ENCODE measurements at regions not wholly inside any gene's neighbourhood (a gene's known extent, or its start where the extent isn't known, plus 50 kb on each side); places are given as distances from the start of the nearest gene placed in this dataset.

- Histone ChIP-seq H3K27me3 (no peaks in the 10 kb centered on the region), H3K9me2 (replicated peaks; ENCODE audit: insufficient read depth) (no peaks in the 10 kb centered on the region), H3K36me3 (replicated peaks; ENCODE audit: insufficient read depth, low read depth) (no peaks in the 10 kb centered on the region), H3K27ac (no peak overlapping the region), H4K20me1 (ENCODE audit: insufficient read depth, poor library complexity, severe bottlenecking) (no peaks in the 10 kb centered on the region), H3K79me2 (no peaks in the 10 kb centered on the region), H3K4me1 (ENCODE audit: insufficient read depth) (no peaks in the 10 kb centered on the region), H3K9me3 (ENCODE audit: low read depth) (no peaks in the 10 kb centered on the region), H2AFZ (no peak overlapping the region), H3K4me3 (no peak overlapping the region), H3K4me2 (no peak overlapping the region)
- no peak for DNase-seq (ENCODE audit: low spot score)
- 87% methylated on average over 4 of the region's 4 CpGs for WGBS (ENCODE audit: low lambda C conversion rate, missing lambda C conversion rate)
- no peak for TF ChIP-seq EZH2phosphoT487 (IDR thresholded peaks at IDR 0.05; ENCODE audit: low read depth, severe bottlenecking, unreplicated experiment)
- no peak for TF ChIP-seq EZH2 (IDR thresholded peaks at IDR 0.05; ENCODE audit: borderline replicate concordance)
- TF ChIP-seq, protein P1, sequence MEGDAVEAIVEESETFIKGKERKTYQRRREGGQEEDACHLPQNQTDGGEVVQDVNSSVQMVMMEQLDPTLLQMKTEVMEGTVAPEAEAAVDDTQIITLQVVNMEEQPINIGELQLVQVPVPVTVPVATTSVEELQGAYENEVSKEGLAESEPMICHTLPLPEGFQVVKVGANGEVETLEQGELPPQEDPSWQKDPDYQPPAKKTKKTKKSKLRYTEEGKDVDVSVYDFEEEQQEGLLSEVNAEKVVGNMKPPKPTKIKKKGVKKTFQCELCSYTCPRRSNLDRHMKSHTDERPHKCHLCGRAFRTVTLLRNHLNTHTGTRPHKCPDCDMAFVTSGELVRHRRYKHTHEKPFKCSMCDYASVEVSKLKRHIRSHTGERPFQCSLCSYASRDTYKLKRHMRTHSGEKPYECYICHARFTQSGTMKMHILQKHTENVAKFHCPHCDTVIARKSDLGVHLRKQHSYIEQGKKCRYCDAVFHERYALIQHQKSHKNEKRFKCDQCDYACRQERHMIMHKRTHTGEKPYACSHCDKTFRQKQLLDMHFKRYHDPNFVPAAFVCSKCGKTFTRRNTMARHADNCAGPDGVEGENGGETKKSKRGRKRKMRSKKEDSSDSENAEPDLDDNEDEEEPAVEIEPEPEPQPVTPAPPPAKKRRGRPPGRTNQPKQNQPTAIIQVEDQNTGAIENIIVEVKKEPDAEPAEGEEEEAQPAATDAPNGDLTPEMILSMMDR (IDR thresholded peaks at IDR 0.05; ENCODE audit: poor library complexity), result no peak
Observed at GRCh38 chr4:63464393-63464792, 944.9 kb downstream of the TECRL start.

DNA sequence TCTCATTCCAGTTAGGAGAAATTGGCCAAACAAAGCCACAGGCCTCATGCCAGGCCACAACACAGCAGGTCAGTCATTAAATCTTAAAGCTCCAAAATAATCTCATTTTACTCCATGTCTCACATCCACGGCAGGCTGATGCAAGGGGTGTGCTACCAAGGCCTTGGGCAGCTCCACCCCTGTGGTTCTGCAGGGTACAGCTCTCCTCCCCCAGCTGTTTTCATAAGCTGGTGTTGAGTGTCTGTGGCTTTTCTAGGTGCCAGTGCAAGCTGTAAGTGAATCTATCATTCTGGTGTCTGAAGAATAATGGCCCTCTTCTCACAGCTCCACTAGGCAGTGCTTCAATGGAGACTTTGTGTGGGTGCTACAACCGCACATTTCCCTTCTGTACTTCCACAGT, 949.2 kb downstream of the TECRL start:
- Histone ChIP-seq H3K9me3 (ENCODE audit: low read depth) (no peaks in the 10 kb centered on the region), H3K4me2 (no peak overlapping the region), H3K4me3 (no peak overlapping the region), H2AFZ (no peak overlapping the region), H3K36me3 (replicated peaks; ENCODE audit: insufficient read depth, low read depth) (no peaks in the 10 kb centered on the region), H3K27me3 (no peaks in the 10 kb centered on the region), H4K20me1 (ENCODE audit: insufficient read depth, poor library complexity, severe bottlenecking) (no peaks in the 10 kb centered on the region), H3K9me2 (replicated peaks; ENCODE audit: insufficient read depth) (no peaks in the 10 kb centered on the region), H3K4me1 (ENCODE audit: insufficient read depth) (no peaks in the 10 kb centered on the region), H3K27ac (no peak overlapping the region), H3K79me2 (no peaks in the 10 kb centered on the region)
- 85% methylated on average over 2 of the region's 2 CpGs for WGBS (ENCODE audit: low lambda C conversion rate, missing lambda C conversion rate)
- TF ChIP-seq, protein P1 (IDR thresholded peaks at IDR 0.05; ENCODE audit: poor library complexity), result no peak
- no peak for TF ChIP-seq EZH2phosphoT487 (IDR thresholded peaks at IDR 0.05; ENCODE audit: low read depth, severe bottlenecking, unreplicated experiment)
- no peak for TF ChIP-seq EZH2 (IDR thresholded peaks at IDR 0.05; ENCODE audit: borderline replicate concordance)
- DNase-seq (ENCODE audit: low spot score), result no peak

DNA sequence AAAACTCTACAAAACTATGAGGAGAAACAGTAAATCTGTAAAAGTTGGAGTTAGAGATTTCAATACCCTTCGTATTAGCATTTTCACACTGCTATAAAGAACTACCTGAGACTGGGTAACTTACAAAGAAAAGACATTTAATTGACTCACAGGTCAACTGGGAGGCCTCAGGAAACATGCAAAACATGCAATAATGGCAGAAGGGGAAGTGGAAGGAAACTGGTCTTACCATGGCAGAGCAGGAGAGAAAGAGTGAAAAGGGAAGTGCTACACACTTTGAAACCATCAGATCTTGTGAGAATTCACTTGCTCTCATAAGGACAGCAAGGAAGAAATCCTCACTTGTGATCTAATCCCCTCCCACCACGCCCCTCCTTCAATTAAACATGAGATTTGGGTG, 949.9 kb downstream of the TECRL start:
- WGBS (ENCODE audit: low lambda C conversion rate, missing lambda C conversion rate), result 74% methylated on average over 2 of the region's 2 CpGs
- TF ChIP-seq, protein P1 (IDR thresholded peaks at IDR 0.05; ENCODE audit: poor library complexity), result no peak
- no peak for TF ChIP-seq EZH2phosphoT487 (IDR thresholded peaks at IDR 0.05; ENCODE audit: low read depth, severe bottlenecking, unreplicated experiment)
- TF ChIP-seq EZH2 (IDR thresholded peaks at IDR 0.05; ENCODE audit: borderline replicate concordance), result no peak
- Histone ChIP-seq H3K27me3 (no peaks in the 10 kb centered on the region), H3K4me2 (no peak overlapping the region), H3K4me1 (ENCODE audit: insufficient read depth) (no peaks in the 10 kb centered on the region), H3K27ac (no peak overlapping the region), H4K20me1 (ENCODE audit: insufficient read depth, poor library complexity, severe bottlenecking) (no peaks in the 10 kb centered on the region), H3K79me2 (no peaks in the 10 kb centered on the region), H3K36me3 (replicated peaks; ENCODE audit: insufficient read depth, low read depth) (no peaks in the 10 kb centered on the region), H3K4me3 (no peak overlapping the region), H3K9me3 (ENCODE audit: low read depth) (no peaks in the 10 kb centered on the region), H3K9me2 (replicated peaks; ENCODE audit: insufficient read depth) (no peaks in the 10 kb centered on the region), H2AFZ (no peak overlapping the region)
- DNase-seq (ENCODE audit: low spot score), result no peak

GRCh38 chr4:63458010-63458409, 951.2 kb downstream of the TECRL start:
- Histone ChIP-seq H3K4me3 (no peak overlapping the region), H3K9me3 (ENCODE audit: low read depth) (no peaks in the 10 kb centered on the region), H3K79me2 (no peaks in the 10 kb centered on the region), H3K27me3 (no peaks in the 10 kb centered on the region), H4K20me1 (ENCODE audit: insufficient read depth, poor library complexity, severe bottlenecking) (no peaks in the 10 kb centered on the region), H3K27ac (no peak overlapping the region), H3K9me2 (replicated peaks; ENCODE audit: insufficient read depth) (no peaks in the 10 kb centered on the region), H3K36me3 (replicated peaks; ENCODE audit: insufficient read depth, low read depth) (no peaks in the 10 kb centered on the region), H2AFZ (no peak overlapping the region), H3K4me1 (ENCODE audit: insufficient read depth) (no peaks in the 10 kb centered on the region), H3K4me2 (no peak overlapping the region)
- TF ChIP-seq, protein P1 (IDR thresholded peaks at IDR 0.05; ENCODE audit: poor library complexity), result no peak
- TF ChIP-seq EZH2 (IDR thresholded peaks at IDR 0.05; ENCODE audit: borderline replicate concordance), result no peak
- TF ChIP-seq EZH2phosphoT487 (IDR thresholded peaks at IDR 0.05; ENCODE audit: low read depth, severe bottlenecking, unreplicated experiment), result no peak
- DNase-seq (ENCODE audit: low spot score), result no peak
- WGBS (ENCODE audit: low lambda C conversion rate, missing lambda C conversion rate), result 53% methylated on average over 1 of the region's 1 CpG
